GM23248 (cell line): ENCODE measurements at regions not wholly inside any gene's neighbourhood (a gene's known extent, or its start where the extent isn't known, plus 50 kb on each side); places are given as distances from the start of the nearest gene placed in this dataset.

Experiments used
- EZH2 ChIP-seq: fragments of 200-600 bp; sonication (generic); IDR thresholded peaks from 2 replicates; pipeline ENCODE4 v1.6.1; 2018; ENCODE audit warnings: antibody characterized with exemption, mild to moderate bottlenecking; ENCODE audit not compliant: insufficient read depth, poor library complexity, severe bottlenecking
- EZH2phosphoT487 ChIP-seq: fragments of 200-600 bp; sonication (generic); IDR thresholded peaks from 2 replicates; pipeline ENCODE4 v1.6.1; 2018; ENCODE audit warnings: antibody characterized with exemption, moderate library complexity, mild to moderate bottlenecking, low read depth; ENCODE audit not compliant: insufficient read depth

DNA sequence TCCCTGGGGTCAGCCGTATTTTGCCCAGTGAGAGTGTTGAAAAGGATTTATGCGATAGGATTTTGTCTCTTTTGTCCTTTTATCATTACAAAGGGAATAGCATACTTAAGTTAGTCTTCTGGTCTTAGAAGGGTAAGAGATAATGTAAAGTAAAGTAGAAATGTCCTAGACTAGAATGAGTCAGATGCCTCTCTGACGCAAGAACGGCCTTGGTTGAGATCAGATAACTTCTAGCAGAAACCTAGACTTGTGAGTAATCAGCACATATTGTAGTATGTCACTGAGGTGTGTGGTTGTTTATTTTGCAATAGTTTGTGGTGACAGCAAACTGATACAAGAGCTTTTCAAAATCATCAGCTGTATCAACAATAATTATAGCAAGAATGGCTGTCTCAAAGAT lies 866.1 kb downstream of the NSUN3 start:
- TF ChIP-seq EZH2 (no peak), EZH2phosphoT487 (no peak)
